Suprapubic skin (tissue), 3 donors: ENCODE measurements at regions not wholly inside any gene's neighbourhood (a gene's known extent, or its start where the extent isn't known, plus 50 kb on each side); places are given as distances from the start of the nearest gene placed in this dataset.
"Not testable (repeated sequence)": the region's sequence is repeated elsewhere in the genome, so short reads cannot be mapped to it uniquely, and the experiment has no call there.

Experiments
- CTCF ChIP-seq, 2 donors: fragments of 200-600 bp in 1 of 2; fragments of 450-650 bp in 1 of 2; sonication (generic) in 1 of 2; IDR thresholded peaks; one replicate each; pipeline ENCODE4 v1.5.1; 2016 to 2019; ENCODE audit warnings: antibody characterized with exemption in 2 of 2, mild to moderate bottlenecking in 1 of 2, moderate library complexity in 1 of 2
- EP300 ChIP-seq: sonication (generic); formaldehyde crosslinking; IDR thresholded peaks from one replicate; pipeline ENCODE4 v1.6.1; 2017; ENCODE audit warnings: antibody characterized with exemption

- not testable (repeated sequence) for TF ChIP-seq CTCF (IDR thresholded peaks at IDR 0.05); EP300
Measured at GRCh38 chr2:234168605-234169570, 118.4 kb downstream of the SPP2 start.
